ENCODE measurements at regions not wholly inside any gene's neighbourhood (a gene's known extent, or its start where the extent isn't known, plus 50 kb on each side); places are given as distances from the start of the nearest gene placed in this dataset.

GRCh38 chr10:56599201-56599600 lies 238.1 kb upstream of the ZWINT start:
- H3K27me3 ChIP-seq (ENCODE audit: control insufficient read depth, extremely low read depth, insufficient read depth, low read length) = no peaks in the 10 kb centered on the region
- no peaks in the 10 kb centered on the region for H3K9me1 ChIP-seq (ENCODE audit: control insufficient read depth, extremely low read depth, insufficient read depth, low read length)
- H2AFZ ChIP-seq (ENCODE audit: control insufficient read depth, low read length) = no peak overlapping the region
- no peak overlapping the region for H3K4me3 ChIP-seq (ENCODE audit: control insufficient read depth in 2 of 3, extremely low read depth in 1 of 3, insufficient read depth in 2 of 3, low read depth in 1 of 3, low read length in 3 of 3)
- H3K27ac ChIP-seq (ENCODE audit: control insufficient read depth, insufficient read depth, low read length) = no peak overlapping the region
- H3K4me2 ChIP-seq (ENCODE audit: control insufficient read depth, extremely low read depth, insufficient read depth, low read depth, low read length) = no peak overlapping the region
- no peaks in the 10 kb centered on the region for H4K20me1 ChIP-seq (ENCODE audit: control insufficient read depth, extremely low read depth, insufficient read depth, low read length)
- TF ChIP-seq EZH2 (IDR thresholded peaks at IDR 0.05; ENCODE audit: low read length) = no peak
- no peak for TF ChIP-seq CTCF (optimal IDR thresholded peaks at IDR 0.05 in 1 of 3, IDR thresholded peaks at IDR 0.05 in 1 of 3, conservative IDR thresholded peaks at IDR 0.05 in 1 of 3; ENCODE audit: extremely low read depth in 1 of 3, insufficient read depth in 2 of 3, low read length in 3 of 3)
- FAIRE-seq (no peak), DNase-seq (ENCODE audit: low read depth, low spot score) (no peak)
- no peaks in the 10 kb centered on the region for H3K79me2 ChIP-seq (ENCODE audit: control insufficient read depth, insufficient read depth, low read length)
- H3K36me3 ChIP-seq (ENCODE audit: control insufficient read depth in 2 of 2, extremely low read depth in 1 of 2, insufficient read depth in 2 of 2, low read length in 2 of 2) = no peaks in the 10 kb centered on the region
- H3K9me3 ChIP-seq (ENCODE audit: control insufficient read depth, low read depth, low read length) = no peaks in the 10 kb centered on the region
- dilution Hi-C loops (cut with MboI; ENCODE audit: extremely low pct_ligation_motif_present, low sequenced_read_pairs) = no loop called here
- no peak overlapping the region for H3K9ac ChIP-seq (ENCODE audit: control insufficient read depth, extremely low read depth, insufficient read depth, low read length)
- H3K4me1 ChIP-seq (ENCODE audit: control insufficient read depth, extremely low read depth, insufficient read depth, low read length) = no peaks in the 10 kb centered on the region

- no peak for FAIRE-seq
Measured at GRCh38 chr10:56596257-56596656, 235.2 kb upstream of the ZWINT start.

More at GRCh38 chr10:56596257-56596656, 235.2 kb upstream of the ZWINT start:
- Histone ChIP-seq H3K79me2 (ENCODE audit: control insufficient read depth, insufficient read depth, low read length) (no peaks in the 10 kb centered on the region), H3K9me3 (ENCODE audit: control insufficient read depth, low read depth, low read length) (no peaks in the 10 kb centered on the region), H3K4me1 (ENCODE audit: control insufficient read depth, extremely low read depth, insufficient read depth, low read length) (no peaks in the 10 kb centered on the region), H3K4me3 (ENCODE audit: control insufficient read depth in 2 of 3, extremely low read depth in 1 of 3, insufficient read depth in 2 of 3, low read depth in 1 of 3, low read length in 3 of 3) (no peak overlapping the region), H3K9me1 (ENCODE audit: control insufficient read depth, extremely low read depth, insufficient read depth, low read length) (no peaks in the 10 kb centered on the region), H3K4me2 (ENCODE audit: control insufficient read depth, extremely low read depth, insufficient read depth, low read depth, low read length) (no peak overlapping the region), H2AFZ (ENCODE audit: control insufficient read depth, low read length) (no peak overlapping the region), H3K27me3 (ENCODE audit: control insufficient read depth, extremely low read depth, insufficient read depth, low read length) (no peaks in the 10 kb centered on the region), H3K27ac (ENCODE audit: control insufficient read depth, insufficient read depth, low read length) (no peak overlapping the region), H3K9ac (ENCODE audit: control insufficient read depth, extremely low read depth, insufficient read depth, low read length) (no peak overlapping the region), H4K20me1 (ENCODE audit: control insufficient read depth, extremely low read depth, insufficient read depth, low read length) (no peaks in the 10 kb centered on the region), H3K36me3 (ENCODE audit: control insufficient read depth in 2 of 2, extremely low read depth in 1 of 2, insufficient read depth in 2 of 2, low read length in 2 of 2) (no peaks in the 10 kb centered on the region)
- dilution Hi-C loops (cut with MboI; ENCODE audit: extremely low pct_ligation_motif_present, low sequenced_read_pairs) = no loop called here
- DNase-seq (ENCODE audit: low read depth, low spot score) = no peak
- TF ChIP-seq CTCF (optimal IDR thresholded peaks at IDR 0.05 in 1 of 3, IDR thresholded peaks at IDR 0.05 in 1 of 3, conservative IDR thresholded peaks at IDR 0.05 in 1 of 3; ENCODE audit: extremely low read depth in 1 of 3, insufficient read depth in 2 of 3, low read length in 3 of 3) (no peak), EZH2 (IDR thresholded peaks at IDR 0.05; ENCODE audit: low read length) (no peak)

Data from keratinocyte (primary cell).